IMR-90 (cell line): ENCODE measurements at regions not wholly inside any gene's neighbourhood (a gene's known extent, or its start where the extent isn't known, plus 50 kb on each side); places are given as distances from the start of the nearest gene placed in this dataset.

Experiments
- BHLHE40 ChIP-seq: fragments of 150-350 bp; IDR thresholded peaks from 2 replicates; pipeline ENCODE4 v1.6.1; 2016; ENCODE audit warnings: mild to moderate bottlenecking, low read depth, low read length
- MAZ ChIP-seq: IDR thresholded peaks from 2 replicates; pipeline ENCODE4 v1.6.1; 2012; ENCODE audit warnings: low read depth, mild to moderate bottlenecking, low read length, improper control_type of control experiment, moderate library complexity, borderline replicate concordance
- MXI1 ChIP-seq: IDR thresholded peaks from 2 replicates; pipeline ENCODE4 v1.6.1; 2012; ENCODE audit warnings: low read depth, mild to moderate bottlenecking, low read length, moderate library complexity, borderline replicate concordance
- NFE2L2 ChIP-seq: fragments of 150-350 bp; IDR thresholded peaks from 2 replicates; pipeline ENCODE4 v1.6.1; 2016; ENCODE audit warnings: low read depth, mild to moderate bottlenecking, low read length
- POLR2A ChIP-seq: IDR thresholded peaks from 2 replicates; pipeline ENCODE4 v1.6.1; 2012; ENCODE audit warnings: mild to moderate bottlenecking, low read depth, low read length
- RAD21 ChIP-seq: IDR thresholded peaks from 2 replicates; pipeline ENCODE4 v1.6.1; 2012; ENCODE audit warnings: low read length, improper control_type of control experiment
- RCOR1 ChIP-seq: IDR thresholded peaks from 2 replicates; pipeline ENCODE4 v1.6.1; 2012; ENCODE audit warnings: mild to moderate bottlenecking, low read length, improper control_type of control experiment; ENCODE audit not compliant: insufficient replicate concordance
- RFX5 ChIP-seq: IDR thresholded peaks from 2 replicates; pipeline ENCODE4 v1.8.0; 2012; ENCODE audit warnings: low read depth, mild to moderate bottlenecking, low read length, moderate library complexity
- SMC3 ChIP-seq: fragments of 150-350 bp; IDR thresholded peaks from 2 replicates; pipeline ENCODE4 v1.6.1; 2016; ENCODE audit warnings: low read depth, mild to moderate bottlenecking, antibody characterized with exemption, low read length, moderate library complexity
- TF ChIP-seq, protein P1 (sequence below): conservative IDR thresholded peaks from 2 replicates; pipeline ENCODE4 v1.5.1; 2012; ENCODE audit warnings: mild to moderate bottlenecking, low read depth, low read length, improper control_type of control experiment
- TF ChIP-seq, protein P2 (sequence below): fragments of 150-350 bp; IDR thresholded peaks from 2 replicates; pipeline ENCODE4 v1.6.1; 2016; ENCODE audit warnings: low read depth, mild to moderate bottlenecking, low read length, moderate library complexity, borderline replicate concordance
- TF ChIP-seq, protein P3 (sequence below): fragments of 150-350 bp; IDR thresholded peaks from 2 replicates; pipeline ENCODE4 v1.6.1; 2017; ENCODE audit warnings: mild to moderate bottlenecking, antibody characterized with exemption, low read length, low read depth

DNA sequence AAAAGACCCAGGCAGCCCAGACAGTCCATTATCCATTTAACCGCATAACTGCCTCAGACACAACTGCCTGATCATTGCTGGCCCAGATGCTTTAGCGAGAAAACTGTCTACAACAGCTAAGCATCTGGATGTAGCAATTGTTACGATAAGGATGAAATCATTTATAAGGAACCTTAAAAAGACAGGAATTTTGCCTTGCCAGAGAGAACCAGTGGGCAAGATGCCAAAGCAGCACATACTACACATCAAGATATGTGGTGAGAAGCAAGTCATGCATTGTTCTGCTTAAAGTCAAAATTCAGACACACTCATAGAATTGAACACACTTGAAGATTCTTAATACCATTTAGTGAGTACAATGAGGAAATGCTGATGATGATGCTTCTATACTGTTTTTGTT lies 1525.3 kb downstream of the CDH8 start:
- no peak for TF ChIP-seq POLR2A
- no peak for TF ChIP-seq RAD21
- TF ChIP-seq MXI1: no peak
- no peak for TF ChIP-seq RCOR1
- TF ChIP-seq, protein P1, sequence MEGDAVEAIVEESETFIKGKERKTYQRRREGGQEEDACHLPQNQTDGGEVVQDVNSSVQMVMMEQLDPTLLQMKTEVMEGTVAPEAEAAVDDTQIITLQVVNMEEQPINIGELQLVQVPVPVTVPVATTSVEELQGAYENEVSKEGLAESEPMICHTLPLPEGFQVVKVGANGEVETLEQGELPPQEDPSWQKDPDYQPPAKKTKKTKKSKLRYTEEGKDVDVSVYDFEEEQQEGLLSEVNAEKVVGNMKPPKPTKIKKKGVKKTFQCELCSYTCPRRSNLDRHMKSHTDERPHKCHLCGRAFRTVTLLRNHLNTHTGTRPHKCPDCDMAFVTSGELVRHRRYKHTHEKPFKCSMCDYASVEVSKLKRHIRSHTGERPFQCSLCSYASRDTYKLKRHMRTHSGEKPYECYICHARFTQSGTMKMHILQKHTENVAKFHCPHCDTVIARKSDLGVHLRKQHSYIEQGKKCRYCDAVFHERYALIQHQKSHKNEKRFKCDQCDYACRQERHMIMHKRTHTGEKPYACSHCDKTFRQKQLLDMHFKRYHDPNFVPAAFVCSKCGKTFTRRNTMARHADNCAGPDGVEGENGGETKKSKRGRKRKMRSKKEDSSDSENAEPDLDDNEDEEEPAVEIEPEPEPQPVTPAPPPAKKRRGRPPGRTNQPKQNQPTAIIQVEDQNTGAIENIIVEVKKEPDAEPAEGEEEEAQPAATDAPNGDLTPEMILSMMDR: no peak
- TF ChIP-seq, protein P2, sequence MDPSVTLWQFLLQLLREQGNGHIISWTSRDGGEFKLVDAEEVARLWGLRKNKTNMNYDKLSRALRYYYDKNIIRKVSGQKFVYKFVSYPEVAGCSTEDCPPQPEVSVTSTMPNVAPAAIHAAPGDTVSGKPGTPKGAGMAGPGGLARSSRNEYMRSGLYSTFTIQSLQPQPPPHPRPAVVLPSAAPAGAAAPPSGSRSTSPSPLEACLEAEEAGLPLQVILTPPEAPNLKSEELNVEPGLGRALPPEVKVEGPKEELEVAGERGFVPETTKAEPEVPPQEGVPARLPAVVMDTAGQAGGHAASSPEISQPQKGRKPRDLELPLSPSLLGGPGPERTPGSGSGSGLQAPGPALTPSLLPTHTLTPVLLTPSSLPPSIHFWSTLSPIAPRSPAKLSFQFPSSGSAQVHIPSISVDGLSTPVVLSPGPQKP: no peak
- no peak for TF ChIP-seq NFE2L2
- TF ChIP-seq, protein P3, sequence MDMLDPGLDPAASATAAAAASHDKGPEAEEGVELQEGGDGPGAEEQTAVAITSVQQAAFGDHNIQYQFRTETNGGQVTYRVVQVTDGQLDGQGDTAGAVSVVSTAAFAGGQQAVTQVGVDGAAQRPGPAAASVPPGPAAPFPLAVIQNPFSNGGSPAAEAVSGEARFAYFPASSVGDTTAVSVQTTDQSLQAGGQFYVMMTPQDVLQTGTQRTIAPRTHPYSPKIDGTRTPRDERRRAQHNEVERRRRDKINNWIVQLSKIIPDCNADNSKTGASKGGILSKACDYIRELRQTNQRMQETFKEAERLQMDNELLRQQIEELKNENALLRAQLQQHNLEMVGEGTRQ: no peak
- TF ChIP-seq RFX5: no peak
- no peak for TF ChIP-seq MAZ
- TF ChIP-seq SMC3: no peak
- no peak for TF ChIP-seq BHLHE40
